GM12875 (cell line): ENCODE measurements at regions not wholly inside any gene's neighbourhood (a gene's known extent, or its start where the extent isn't known, plus 50 kb on each side); places are given as distances from the start of the nearest gene placed in this dataset.
"Not testable (repeated sequence)": the region's sequence is repeated elsewhere in the genome, so short reads cannot be mapped to it uniquely, and the experiment has no call there.

Source experiments
- H3K4me3 ChIP-seq: one replicate; pipeline ENCODE4 v1.5.1; 2011; ENCODE audit warnings: low read depth, low read length, control low read depth
- CTCF ChIP-seq: IDR thresholded peaks from 2 replicates; pipeline ENCODE4 v1.5.1; 2011; ENCODE audit warnings: low read depth, mild to moderate bottlenecking, control low read depth, inconsistent platforms, low read length, moderate library complexity, borderline replicate concordance; ENCODE audit not compliant: insufficient read depth

- no peak for TF ChIP-seq CTCF
- H3K4me3 ChIP-seq = no peak overlapping the region
Observed at GRCh38 chr11:82507288-82507687, 226.4 kb downstream of the FAM181B start.

- TF ChIP-seq CTCF = no peak
Observed at GRCh38 chr11:82505379-82505778, 228.3 kb downstream of the FAM181B start.

GRCh38 chr11:82501174-82501573 lies 232.5 kb downstream of the FAM181B start:
- H3K4me3 ChIP-seq = not testable (repeated sequence)

More at GRCh38 chr11:82505379-82505778, 228.3 kb downstream of the FAM181B start:
- no peak overlapping the region for H3K4me3 ChIP-seq

GRCh38 chr11:82494988-82495432 lies 238.7 kb downstream of the FAM181B start:
- no peak overlapping the region for H3K4me3 ChIP-seq
- TF ChIP-seq CTCF = peak; percentile 40; the same call in 1 of the 2 replicates

- TF ChIP-seq CTCF = no peak
Observed at GRCh38 chr11:82474876-82475275, 258.8 kb downstream of the FAM181B start.

GRCh38 chr11:82465481-82465880 lies 268.2 kb downstream of the FAM181B start:
- no peak overlapping the region for H3K4me3 ChIP-seq
- no peak for TF ChIP-seq CTCF

More at GRCh38 chr11:82474876-82475275, 258.8 kb downstream of the FAM181B start:
- H3K4me3 ChIP-seq = no peak overlapping the region

- TF ChIP-seq CTCF = no peak
- no peak overlapping the region for H3K4me3 ChIP-seq
Observed at GRCh38 chr11:82462608-82463242, 270.9 kb downstream of the FAM181B start.
